WI38 (cell line): ENCODE measurements at regions not wholly inside any gene's neighbourhood (a gene's known extent, or its start where the extent isn't known, plus 50 kb on each side); places are given as distances from the start of the nearest gene placed in this dataset.
"Not testable (repeated sequence)": the region's sequence is repeated elsewhere in the genome, so short reads cannot be mapped to it uniquely, and the experiment has no call there.

ENCODE experiments used
- H3K4me3 ChIP-seq: 2 replicates; pipeline ENCODE4 v1.5.1; 2011; ENCODE audit warnings: low read depth, mild to moderate bottlenecking, control low read depth, low read length
- CTCF ChIP-seq: IDR thresholded peaks from 2 replicates; pipeline ENCODE4 v1.5.1; 2012; ENCODE audit warnings: low read depth, mild to moderate bottlenecking, control low read depth, low read length

GRCh38 chr2:129404000-129404685 lies 575.3 kb upstream of the RAB6C start:
- no peak for TF ChIP-seq CTCF
- H3K4me3 ChIP-seq = no peak overlapping the region

DNA sequence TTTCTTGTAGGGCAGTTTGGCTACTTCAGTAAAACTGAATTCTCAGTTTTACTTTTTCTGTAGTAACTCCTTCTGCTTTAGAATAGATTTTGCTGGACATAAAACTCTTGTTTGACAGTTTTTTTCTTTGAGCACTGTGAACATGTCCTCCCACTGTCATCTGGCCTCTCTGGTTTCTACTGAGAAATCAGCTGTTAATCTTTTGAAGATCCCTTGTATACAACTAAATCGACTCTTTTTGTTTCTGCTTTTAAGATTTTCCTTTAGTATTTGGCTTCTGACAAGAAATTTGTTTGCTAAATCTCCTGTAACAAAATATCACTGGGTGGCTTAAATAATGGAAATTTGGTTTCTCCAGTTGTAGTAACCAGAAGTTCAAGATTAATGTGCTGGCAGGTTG lies 570.9 kb upstream of the RAB6C start:
- H3K4me3 ChIP-seq = no peak overlapping the region
- no peak for TF ChIP-seq CTCF

DNA sequence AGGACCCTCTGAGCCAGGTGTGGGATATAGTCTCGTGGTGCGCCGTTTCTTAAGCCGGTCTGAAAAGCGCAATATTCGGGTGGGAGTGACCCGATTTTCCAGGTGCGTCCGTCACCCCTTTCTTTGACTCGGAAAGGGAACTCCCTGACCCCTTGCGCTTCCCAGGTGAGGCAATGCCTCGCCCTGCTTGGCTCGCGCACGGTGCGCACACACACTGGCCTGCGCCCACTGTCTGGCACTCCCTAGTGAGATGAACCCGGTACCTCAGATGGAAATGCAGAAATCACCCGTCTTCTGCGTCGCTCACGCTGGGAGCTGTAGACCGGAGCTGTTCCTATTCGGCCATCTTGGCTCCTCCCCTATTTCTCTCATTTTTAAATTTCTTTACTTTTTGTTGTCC lies 562.4 kb upstream of the RAB6C start:
- H3K4me3 ChIP-seq = not testable (repeated sequence)

GRCh38 chr2:129422028-129422427 lies 557.4 kb upstream of the RAB6C start:
- no peak for TF ChIP-seq CTCF
- H3K4me3 ChIP-seq = no peak overlapping the region

GRCh38 chr2:129428086-129428660 lies 551.3 kb upstream of the RAB6C start:
- H3K4me3 ChIP-seq = no peak overlapping the region
- TF ChIP-seq CTCF = no peak

GRCh38 chr2:129430911-129431310 lies 548.6 kb upstream of the RAB6C start:
- H3K4me3 ChIP-seq = no peak overlapping the region
- TF ChIP-seq CTCF = no peak

GRCh38 chr2:129431881-129432280 lies 547.6 kb upstream of the RAB6C start:
- TF ChIP-seq CTCF = no peak

GRCh38 chr2:129436809-129437208 lies 542.7 kb upstream of the RAB6C start:
- no peak for TF ChIP-seq CTCF
- no peak overlapping the region for H3K4me3 ChIP-seq

More at GRCh38 chr2:129431881-129432280, 547.6 kb upstream of the RAB6C start:
- no peak overlapping the region for H3K4me3 ChIP-seq
